ENCODE measurements at regions not wholly inside any gene's neighbourhood (a gene's known extent, or its start where the extent isn't known, plus 50 kb on each side); places are given as distances from the start of the nearest gene placed in this dataset.

GRCh38 chr6:119880840-119881239, 531.3 kb upstream of the MAN1A1 start:
- Histone ChIP-seq H3K23me2 (ENCODE audit: insufficient read length, low read depth, low read length, poor library complexity, severe bottlenecking) (no peaks in the 10 kb centered on the region), H3K79me1 (ENCODE audit: insufficient read depth, low read depth, low read length, poor library complexity, severe bottlenecking) (no peaks in the 10 kb centered on the region), H3K27me3 (ENCODE audit: insufficient read depth, low read length) (no peaks in the 10 kb centered on the region), H2BK15ac (ENCODE audit: low read depth, low read length) (no peak overlapping the region), H3T11ph (ENCODE audit: low read length) (no peak overlapping the region), H3K14ac (ENCODE audit: insufficient read depth, low read length) (no peak overlapping the region), H4K5ac (ENCODE audit: insufficient read length, low read depth, low read length) (no peak overlapping the region), H4K91ac (ENCODE audit: insufficient read length, low read depth, low read length) (no peak overlapping the region), H3K4me1 (ENCODE audit: insufficient read depth, low read length) (no peaks in the 10 kb centered on the region), H2BK20ac (ENCODE audit: low read depth, low read length, poor library complexity, severe bottlenecking) (no peak overlapping the region), H4K8ac (replicated peaks; ENCODE audit: insufficient read length, low read depth, low read length) (no peak overlapping the region), H2AFZ (ENCODE audit: low read length) (no peak overlapping the region), H2BK5ac (ENCODE audit: insufficient read length, low read length) (no peak overlapping the region), H3K18ac (ENCODE audit: insufficient read length, low read depth, low read length) (no peak overlapping the region), H3K27ac (ENCODE audit: insufficient read length, low read depth, low read length) (no peak overlapping the region), H3K4ac (ENCODE audit: low read depth, low read length) (no peak overlapping the region), H3K4me2 (ENCODE audit: insufficient read depth, insufficient read length, low read length) (no peak overlapping the region), H2BK120ac (ENCODE audit: low read depth, low read length, poor library complexity, severe bottlenecking) (no peak overlapping the region), H3K79me2 (ENCODE audit: insufficient read depth, low read length) (no peaks in the 10 kb centered on the region), H2AK5ac (ENCODE audit: insufficient read length, low read length) (no peak overlapping the region), H3K23ac (ENCODE audit: insufficient read length, low read depth, low read length) (no peak overlapping the region), H4K20me1 (ENCODE audit: control insufficient read depth, insufficient read depth, insufficient read length) (no peaks in the 10 kb centered on the region), H3K9ac (ENCODE audit: extremely low read depth, insufficient read length, low read length) (no peak overlapping the region), H3K9me3 (ENCODE audit: control insufficient read depth, low read depth, low read length) (no peaks in the 10 kb centered on the region), H3K56ac (ENCODE audit: insufficient read length, low read depth, low read length) (no peak overlapping the region), H2BK12ac (ENCODE audit: insufficient read length, low read depth, low read length) (no peak overlapping the region)
- Mint-ChIP-seq H3K9me3 (peaks cover 0 to 4% of the 10 kb centered on the region in 2 experiments; a peak in 1 of 5 replicates), H3K27ac (no peak overlapping the region), H3K27me3 (ENCODE audit: low read depth) (no peaks in the 10 kb centered on the region), H3K4me1 (no peaks in the 10 kb centered on the region), H3K36me3 (ENCODE audit: insufficient read depth in 1 of 3, low read depth in 3 of 3) (no peaks in the 10 kb centered on the region), H3K4me3 (no peak overlapping the region)
- DNase-seq = no peak
- TF ChIP-seq CTCF (conservative IDR thresholded peaks at IDR 0.05) = no peak

All from H9 (cell line).